GM12874 (cell line): ENCODE measurements at regions not wholly inside any gene's neighbourhood (a gene's known extent, or its start where the extent isn't known, plus 50 kb on each side); places are given as distances from the start of the nearest gene placed in this dataset.

Experiments used
- CTCF ChIP-seq: IDR thresholded peaks from 2 replicates; pipeline ENCODE4 v1.5.1; 2011; ENCODE audit warnings: low read depth, mild to moderate bottlenecking, control low read depth, low read length, moderate library complexity; ENCODE audit not compliant: insufficient read depth

- no peak for TF ChIP-seq CTCF
Measured at GRCh38 chr13:87877477-87877876, 206.3 kb downstream of the SLITRK5 start.

- no peak for TF ChIP-seq CTCF
Measured at GRCh38 chr13:87878706-87879105, 207.5 kb downstream of the SLITRK5 start.

GRCh38 chr13:87884884-87885283, 213.7 kb downstream of the SLITRK5 start:
- no peak for TF ChIP-seq CTCF

GRCh38 chr13:87887459-87888123, 216.4 kb downstream of the SLITRK5 start:
- TF ChIP-seq CTCF = no peak

- TF ChIP-seq CTCF = no peak
Measured at GRCh38 chr13:87889254-87889653, 218.1 kb downstream of the SLITRK5 start.

GRCh38 chr13:87893186-87893585, 222.0 kb downstream of the SLITRK5 start:
- no peak for TF ChIP-seq CTCF

GRCh38 chr13:87894059-87894458, 222.9 kb downstream of the SLITRK5 start:
- TF ChIP-seq CTCF = no peak
